ENCODE measurements at regions not wholly inside any gene's neighbourhood (a gene's known extent, or its start where the extent isn't known, plus 50 kb on each side); places are given as distances from the start of the nearest gene placed in this dataset.

DNA sequence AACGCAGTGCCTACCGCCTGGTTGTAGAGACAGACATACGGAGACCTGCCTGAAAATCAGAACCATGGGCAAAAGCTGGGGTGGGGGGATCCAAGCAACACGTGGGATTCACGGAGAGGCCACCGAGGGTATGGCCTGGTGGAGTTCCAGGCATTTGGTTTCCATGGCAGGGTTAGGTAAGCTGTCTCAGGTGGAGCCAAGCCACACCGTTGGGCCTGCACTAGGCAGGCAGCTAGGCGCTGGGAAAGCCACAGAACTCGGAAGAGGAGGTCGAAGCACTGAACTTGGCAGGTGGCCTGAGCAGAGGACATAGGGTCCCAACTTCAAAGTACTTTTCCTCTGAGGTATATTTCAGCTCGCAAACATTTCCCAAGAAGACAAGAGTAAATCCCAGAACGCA, 111.6 kb downstream of the ISL1 start:
- TF ChIP-seq POLR2A (IDR thresholded peaks at IDR 0.05) (no peak), EP300 (IDR thresholded peaks at IDR 0.05; ENCODE audit: low read depth) (no peak)
